Body of pancreas (tissue), 4 donors: ENCODE measurements at regions not wholly inside any gene's neighbourhood (a gene's known extent, or its start where the extent isn't known, plus 50 kb on each side); places are given as distances from the start of the nearest gene placed in this dataset.

Experiments
- ATAC-seq: fragments of 150-250 bp; one replicate; pipeline ENCODE4 v1.9.1; 2016
- DNase-seq, 4 donors: peaks; one replicate each; pipeline ENCODE4 v3.0.0-alpha.2; 2019
- H3K27ac ChIP-seq, 4 donors: fragments of 200-600 bp; sonication (generic); 1 replicate in 3 of 4; 2 replicates in 1 of 4; pipeline versions ENCODE4 v1.5.1 to v1.6.1; 2016 to 2019; ENCODE audit warnings: mild to moderate bottlenecking in 1 of 4, mixed read lengths in 1 of 4, moderate library complexity in 1 of 4
- H3K27me3 ChIP-seq, 2 donors: fragments of 200-600 bp; sonication (generic); one replicate each; pipeline ENCODE4 v1.6.0; 2016; ENCODE audit warnings: mild to moderate bottlenecking in 1 of 2
- H3K36me3 ChIP-seq, 2 donors: fragments of 200-600 bp; sonication (generic); replicated peaks in 1 of 2; 2 replicates each; pipeline ENCODE4 v1.5.1; 2016; ENCODE audit warnings: low read depth in 2 of 2; ENCODE audit not compliant: insufficient read depth in 1 of 2
- H3K4me1 ChIP-seq: fragments of 200-600 bp; sonication (generic); one replicate; pipeline ENCODE4 v1.6.0; 2016
- H3K4me3 ChIP-seq, 2 donors: fragments of 200-600 bp; sonication (generic); 1 replicate in 1 of 2; 2 replicates in 1 of 2; pipeline ENCODE4 v1.5.1; 2016 to 2019
- H3K9me3 ChIP-seq, 3 donors: fragments of 200-600 bp; sonication (generic); 1 replicate in 2 of 3; 2 replicates in 1 of 3; pipeline ENCODE4 v1.5.1; 2016
- CTCF ChIP-seq, 7 experiments: fragments of 450-650 bp in 4 of 7; fragments of 200-600 bp in 3 of 7; sonication (generic) in 3 of 7; IDR thresholded peaks; one replicate each; pipeline ENCODE4 v1.5.1; 2016 to 2019; ENCODE audit warnings: antibody characterized with exemption in 7 of 7
- POLR2A ChIP-seq, 3 donors: fragments of 450-650 bp; IDR thresholded peaks; one replicate each; pipeline ENCODE4 v1.6.1; 2016; ENCODE audit warnings: antibody characterized with exemption in 3 of 3, mild to moderate bottlenecking in 2 of 3
- WGBS, 2 donors: methylation state at CpG; one replicate each; pipeline ENCODE4 v1.1.5; 2017; 5-methylcytosine and 5-hydroxymethylcytosine counted together
- intact Hi-C: fragments of 100-400 bp; cut with DNase I; formaldehyde crosslinking; loops from one replicate; pipeline ENCODE4 v1.15.1; 2023
- microRNA counts, 2 donors: library from miRNA; unstranded; fragments of <30 nt; microRNA quantifications; one replicate each; lab custom pipeline; 2017

GRCh38 chr5:160508780-160509361 lies 87.2 kb downstream of the PTTG1 start:
- ATAC-seq = peak; percentile 92

GRCh38 chr5:160511280-160511929 lies 89.8 kb downstream of the PTTG1 start:
- H3K27me3 ChIP-seq = no peaks in the 10 kb centered on the region
- H3K27ac ChIP-seq = no peak overlapping the region
- H3K4me3 ChIP-seq = no peak overlapping the region
- no peaks in the 10 kb centered on the region for H3K9me3 ChIP-seq
- H3K4me1 ChIP-seq = no peaks in the 10 kb centered on the region
- DNase-seq = no peak
- no peak for TF ChIP-seq CTCF (IDR thresholded peaks at IDR 0.05)
- ATAC-seq = no peak
- WGBS, 2 donors = 56 to 62% methylated on average over 11 to 12 of the region's 12 CpGs
- intact Hi-C loops = no loop called here
- H3K36me3 ChIP-seq = no peaks in the 10 kb centered on the region

More at GRCh38 chr5:160508780-160509361, 87.2 kb downstream of the PTTG1 start:
- intact Hi-C loops = no loop called here
- 10 to 11% methylated on average over 9 of the region's 9 CpGs for WGBS, 2 donors
- Histone ChIP-seq H3K4me1 (no peaks in the 10 kb centered on the region), H3K27me3 (no peaks in the 10 kb centered on the region), H3K36me3 (no peaks in the 10 kb centered on the region), H3K9me3 (no peaks in the 10 kb centered on the region), H3K27ac (no peak overlapping the region), H3K4me3 (no peak overlapping the region)
- TF ChIP-seq CTCF (IDR thresholded peaks at IDR 0.05) = peak; percentile 59 to 95 (median 89)
- no peak for TF ChIP-seq POLR2A (IDR thresholded peaks at IDR 0.05)
- DNase-seq = peak; percentile 59 to 82 (median 69)

MicroRNAs in the stretch of these regions (microRNA counts, 767-probe panel; counts per million panel counts)
- 0 to 736 counts per million in 2 donors for microRNA hsa-miR-146a-5p (lab: Ali Mortazavi, UCI)
